ENCODE measurements at regions not wholly inside any gene's neighbourhood (a gene's known extent, or its start where the extent isn't known, plus 50 kb on each side); places are given as distances from the start of the nearest gene placed in this dataset.

- Histone ChIP-seq H2AFZ (no peak overlapping the region), H3K9ac (no peak overlapping the region), H3F3A (ENCODE audit: insufficient read depth) (no peaks in the 10 kb centered on the region), H3K9me2 (ENCODE audit: insufficient read depth) (no peaks in the 10 kb centered on the region), H3K4me3 (no peak overlapping the region), H3K27me3 (replicated peaks; ENCODE audit: insufficient read depth) (no peaks in the 10 kb centered on the region; the same call in 1 of the 2 replicates), H3K36me3 (ENCODE audit: low read depth) (no peaks in the 10 kb centered on the region), H3K27ac (no peak overlapping the region), H3K4me1 (ENCODE audit: insufficient read depth) (no peaks in the 10 kb centered on the region), H4K20me1 (ENCODE audit: insufficient read depth) (no peaks in the 10 kb centered on the region), H3K9me3 (ENCODE audit: low read depth) (no peaks in the 10 kb centered on the region), H3K4me2 (ENCODE audit: unreplicated experiment) (no peak overlapping the region), H3K79me2 (ENCODE audit: insufficient read depth) (no peaks in the 10 kb centered on the region)
- no peak for DNase-seq
- in situ Hi-C loops (cut with MboI) = no loop called here
- TF ChIP-seq EZH2 (IDR thresholded peaks at IDR 0.05; ENCODE audit: insufficient read depth, poor library complexity, severe bottlenecking) (no peak), EZH2phosphoT487 (IDR thresholded peaks at IDR 0.05; ENCODE audit: insufficient read depth, low read depth) (no peak)
- WGBS, 2 experiments (ENCODE audit: low coverage in 1 of 2, low lambda C conversion rate in 2 of 2, missing lambda C conversion rate in 2 of 2) = 25 to 30% methylated on average over 11 of the region's 11 CpGs
These were observed 289.6 kb downstream of the METTL4 start for GRCh38 chr18:2281523-2282199.

GRCh38 chr18:2293109-2293839 is 278.0 kb downstream of the METTL4 start:
- H3F3A ChIP-seq (ENCODE audit: insufficient read depth) = no peaks in the 10 kb centered on the region
- H3K27ac ChIP-seq = no peak overlapping the region
- H3K9me3 ChIP-seq (ENCODE audit: low read depth) = no peaks in the 10 kb centered on the region
- no peaks in the 10 kb centered on the region for H4K20me1 ChIP-seq (ENCODE audit: insufficient read depth)
- WGBS, 2 experiments (ENCODE audit: low coverage in 1 of 2, low lambda C conversion rate in 2 of 2, missing lambda C conversion rate in 2 of 2) = 35 to 44% methylated on average over 7 of the region's 7 CpGs
- no peak for DNase-seq
- no peak overlapping the region for H3K9ac ChIP-seq
- in situ Hi-C loops (cut with MboI) = no loop called here
- no peaks in the 10 kb centered on the region for H3K36me3 ChIP-seq (ENCODE audit: low read depth)
- no peak overlapping the region for H2AFZ ChIP-seq
- H3K4me3 ChIP-seq = no peak overlapping the region
- H3K79me2 ChIP-seq (ENCODE audit: insufficient read depth) = no peaks in the 10 kb centered on the region
- no peak overlapping the region for H3K4me2 ChIP-seq (ENCODE audit: unreplicated experiment)
- H3K27me3 ChIP-seq (replicated peaks; ENCODE audit: insufficient read depth) = no peaks in the 10 kb centered on the region
- no peaks in the 10 kb centered on the region for H3K9me2 ChIP-seq (ENCODE audit: insufficient read depth)
- H3K4me1 ChIP-seq (ENCODE audit: insufficient read depth) = no peaks in the 10 kb centered on the region
- no peak for TF ChIP-seq EZH2phosphoT487 (IDR thresholded peaks at IDR 0.05; ENCODE audit: insufficient read depth, low read depth)

GRCh38 chr18:2301316-2301715 is 270.0 kb downstream of the METTL4 start:
- no peak for TF ChIP-seq EZH2phosphoT487 (IDR thresholded peaks at IDR 0.05; ENCODE audit: insufficient read depth, low read depth)
- no peak for TF ChIP-seq EZH2 (IDR thresholded peaks at IDR 0.05; ENCODE audit: insufficient read depth, poor library complexity, severe bottlenecking)
- Histone ChIP-seq H3F3A (ENCODE audit: insufficient read depth) (no peaks in the 10 kb centered on the region), H3K9me3 (ENCODE audit: low read depth) (no peaks in the 10 kb centered on the region), H3K9me2 (ENCODE audit: insufficient read depth) (no peaks in the 10 kb centered on the region), H3K36me3 (ENCODE audit: low read depth) (no peaks in the 10 kb centered on the region), H3K27me3 (replicated peaks; ENCODE audit: insufficient read depth) (no peaks in the 10 kb centered on the region), H3K4me3 (no peak overlapping the region), H3K79me2 (ENCODE audit: insufficient read depth) (no peaks in the 10 kb centered on the region), H3K9ac (no peak overlapping the region), H4K20me1 (ENCODE audit: insufficient read depth) (no peaks in the 10 kb centered on the region), H2AFZ (no peak overlapping the region), H3K4me1 (ENCODE audit: insufficient read depth) (peaks cover 26% of the 10 kb centered on the region; the same call in 1 of the 2 replicates), H3K4me2 (ENCODE audit: unreplicated experiment) (no peak overlapping the region), H3K27ac (no peak overlapping the region)
- no peak for DNase-seq
- WGBS, 2 experiments (ENCODE audit: low coverage in 1 of 2, low lambda C conversion rate in 2 of 2, missing lambda C conversion rate in 2 of 2) = 71 to 80% methylated on average over 2 of the region's 2 CpGs
- in situ Hi-C loops (cut with MboI) = no loop called here

GRCh38 chr18:2302012-2302411 is 269.3 kb downstream of the METTL4 start:
- no peaks in the 10 kb centered on the region for H3K36me3 ChIP-seq (ENCODE audit: low read depth)
- in situ Hi-C loops (cut with MboI) = no loop called here
- H3F3A ChIP-seq (ENCODE audit: insufficient read depth) = no peaks in the 10 kb centered on the region
- no peaks in the 10 kb centered on the region for H3K27me3 ChIP-seq (replicated peaks; ENCODE audit: insufficient read depth)
- H3K79me2 ChIP-seq (ENCODE audit: insufficient read depth) = no peaks in the 10 kb centered on the region
- no peak overlapping the region for H2AFZ ChIP-seq
- H4K20me1 ChIP-seq (ENCODE audit: insufficient read depth) = no peaks in the 10 kb centered on the region
- 0 to 12% methylated on average over 1 of the region's 1 CpG for WGBS, 2 experiments (ENCODE audit: low coverage in 1 of 2, low lambda C conversion rate in 2 of 2, missing lambda C conversion rate in 2 of 2)
- H3K27ac ChIP-seq = no peak overlapping the region
- H3K4me3 ChIP-seq = no peak overlapping the region
- TF ChIP-seq EZH2 (IDR thresholded peaks at IDR 0.05; ENCODE audit: insufficient read depth, poor library complexity, severe bottlenecking) = no peak
- no peak for TF ChIP-seq EZH2phosphoT487 (IDR thresholded peaks at IDR 0.05; ENCODE audit: insufficient read depth, low read depth)
- no peaks in the 10 kb centered on the region for H3K9me2 ChIP-seq (ENCODE audit: insufficient read depth)
- no peak for DNase-seq
- no peaks in the 10 kb centered on the region for H3K9me3 ChIP-seq (ENCODE audit: low read depth)
- H3K9ac ChIP-seq = no peak overlapping the region
- H3K4me2 ChIP-seq (ENCODE audit: unreplicated experiment) = no peak overlapping the region
- peaks cover 26% of the 10 kb centered on the region; the same call in 1 of the 2 replicates for H3K4me1 ChIP-seq (ENCODE audit: insufficient read depth)
